Lower lobe of right lung (tissue), 2 donors: ENCODE measurements at regions not wholly inside any gene's neighbourhood (a gene's known extent, or its start where the extent isn't known, plus 50 kb on each side); places are given as distances from the start of the nearest gene placed in this dataset.
"Not testable (repeated sequence)": the region's sequence is repeated elsewhere in the genome, so short reads cannot be mapped to it uniquely, and the experiment has no call there.

ENCODE experiments used
- ATAC-seq, 2 donors: fragments of 200-7000 bp; cut with Tn5 transposase; one replicate each; pipeline ENCODE4 v1.9.1; 2020 to 2022; ENCODE audit warnings: mild to moderate bottlenecking in 2 of 2, moderate library complexity in 2 of 2
- DNase-seq: peaks from one replicate; pipeline ENCODE4 v3.0.0-alpha.2; 2020
- H3K27ac ChIP-seq: fragments of 200-600 bp; one replicate; pipeline ENCODE4 v1.8.0; 2022
- H3K27me3 ChIP-seq: fragments of 200-600 bp; one replicate; pipeline ENCODE4 v1.8.0; 2022; ENCODE audit warnings: low read depth
- H3K36me3 ChIP-seq: fragments of 200-600 bp; one replicate; pipeline ENCODE4 v1.8.0; 2022; ENCODE audit warnings: mild to moderate bottlenecking
- H3K4me1 ChIP-seq: fragments of 200-600 bp; one replicate; pipeline ENCODE4 v1.8.0; 2022
- H3K4me3 ChIP-seq: fragments of 200-600 bp; one replicate; pipeline ENCODE4 v1.8.0; 2022; ENCODE audit warnings: mild to moderate bottlenecking
- H3K9me3 ChIP-seq: fragments of 200-600 bp; one replicate; pipeline ENCODE4 v1.8.0; 2022
- CTCF ChIP-seq: fragments of 200-600 bp; IDR thresholded peaks from one replicate; pipeline ENCODE4 v1.8.0; 2022; ENCODE audit warnings: antibody characterized with exemption, mild to moderate bottlenecking
- intact Hi-C: fragments of 100-400 bp; cut with DNase I; formaldehyde crosslinking; loops from one replicate; pipeline ENCODE4 v1.11.0; 2022
- donor health status: DM: no; HTN: yes; CAD: no; lungs with severe emphysema.

- H3K36me3 ChIP-seq: no peaks in the 10 kb centered on the region
- TF ChIP-seq CTCF: no peak
- H3K4me3 ChIP-seq: no peak overlapping the region
- no peaks in the 10 kb centered on the region for H3K27me3 ChIP-seq
- no peak for ATAC-seq
- intact Hi-C loops: no loop called here
- H3K27ac ChIP-seq: no peak overlapping the region
- DNase-seq: no peak
- no peaks in the 10 kb centered on the region for H3K4me1 ChIP-seq
- H3K9me3 ChIP-seq: no peaks in the 10 kb centered on the region
Measured at GRCh38 chr4:187687697-187688096, 307.9 kb upstream of the ZFP42 start.

GRCh38 chr4:187692626-187693025 lies 302.9 kb upstream of the ZFP42 start:
- no peak overlapping the region for H3K27ac ChIP-seq
- DNase-seq (no peak), ATAC-seq (no peak)
- no peaks in the 10 kb centered on the region for H3K4me1 ChIP-seq
- H3K4me3 ChIP-seq: no peak overlapping the region
- no peaks in the 10 kb centered on the region for H3K36me3 ChIP-seq
- no peaks in the 10 kb centered on the region for H3K27me3 ChIP-seq
- intact Hi-C loops: no loop called here
- no peaks in the 10 kb centered on the region for H3K9me3 ChIP-seq
- no peak for TF ChIP-seq CTCF

- DNase-seq, ATAC-seq, H3K27me3 ChIP-seq, H3K9me3 ChIP-seq, H3K27ac ChIP-seq, H3K36me3 ChIP-seq, H3K4me1 ChIP-seq, H3K4me3 ChIP-seq, intact Hi-C loops: not testable (repeated sequence)
Measured at GRCh38 chr4:187695531-187695930, 300.0 kb upstream of the ZFP42 start.

GRCh38 chr4:187711586-187711985 lies 284.0 kb upstream of the ZFP42 start:
- Histone ChIP-seq H3K4me3 (no peak overlapping the region), H3K27me3 (no peaks in the 10 kb centered on the region), H3K27ac (no peak overlapping the region), H3K9me3 (peaks cover 12% of the 10 kb centered on the region), H3K4me1 (no peaks in the 10 kb centered on the region), H3K36me3 (no peaks in the 10 kb centered on the region)
- no peak for DNase-seq
- intact Hi-C loops: no loop called here
- no peak for TF ChIP-seq CTCF
- no peak for ATAC-seq

GRCh38 chr4:187714957-187715356 lies 280.6 kb upstream of the ZFP42 start:
- intact Hi-C loops: no loop called here
- ATAC-seq: no peak
- no peak overlapping the region for H3K27ac ChIP-seq
- TF ChIP-seq CTCF: no peak
- H3K27me3 ChIP-seq: no peaks in the 10 kb centered on the region
- H3K9me3 ChIP-seq: no peaks in the 10 kb centered on the region
- H3K4me1 ChIP-seq: no peaks in the 10 kb centered on the region
- DNase-seq: no peak
- H3K4me3 ChIP-seq: no peak overlapping the region
- no peaks in the 10 kb centered on the region for H3K36me3 ChIP-seq

GRCh38 chr4:187715466-187715865 lies 280.1 kb upstream of the ZFP42 start:
- Histone ChIP-seq H3K27ac (no peak overlapping the region), H3K36me3 (no peaks in the 10 kb centered on the region), H3K9me3 (no peaks in the 10 kb centered on the region), H3K4me1 (no peaks in the 10 kb centered on the region), H3K4me3 (no peak overlapping the region), H3K27me3 (no peaks in the 10 kb centered on the region)
- TF ChIP-seq CTCF: no peak
- intact Hi-C loops: no loop called here
- DNase-seq (no peak), ATAC-seq (no peak)
